ENCODE measurements at regions not wholly inside any gene's neighbourhood (a gene's known extent, or its start where the extent isn't known, plus 50 kb on each side); places are given as distances from the start of the nearest gene placed in this dataset.

GRCh38 chr1:83641206-83641658 lies 357.7 kb downstream of the TTLL7 start:
- Histone ChIP-seq H3K4me2 (ENCODE audit: low read length) (no peak overlapping the region), H3K9me2 (replicated peaks; ENCODE audit: control insufficient read depth, low read length) (no peaks in the 10 kb centered on the region), H3K27ac (ENCODE audit: low read depth, low read length) (no peak overlapping the region), H3K79me2 (ENCODE audit: control insufficient read depth, low read length) (no peaks in the 10 kb centered on the region), H3K27me3 (ENCODE audit: control insufficient read depth, low read length) (no peaks in the 10 kb centered on the region), H3F3A (ENCODE audit: control insufficient read depth, insufficient read depth) (no peaks in the 10 kb centered on the region), H3K4me1 (ENCODE audit: control insufficient read depth, low read length) (no peaks in the 10 kb centered on the region), H4K20me1 (ENCODE audit: control insufficient read depth, insufficient read depth, low read depth, low read length) (no peaks in the 10 kb centered on the region), H3K36me3 (ENCODE audit: control insufficient read depth, low read length) (no peaks in the 10 kb centered on the region), H3K9me3 (ENCODE audit: control insufficient read depth, insufficient read depth, low read length) (no peaks in the 10 kb centered on the region), H3K4me3 (ENCODE audit: low read length) (no peak overlapping the region)
- TF ChIP-seq CTCF (IDR thresholded peaks at IDR 0.05; ENCODE audit: low read depth, low read length, poor library complexity, severe bottlenecking) (no peak), EZH2phosphoT487 (IDR thresholded peaks at IDR 0.05; ENCODE audit: borderline replicate concordance, low read length) (no peak)

- H3K4me2 ChIP-seq (ENCODE audit: low read length) = no peak overlapping the region
- TF ChIP-seq EZH2phosphoT487 (IDR thresholded peaks at IDR 0.05; ENCODE audit: borderline replicate concordance, low read length) (no peak), CTCF (IDR thresholded peaks at IDR 0.05; ENCODE audit: low read depth, low read length, poor library complexity, severe bottlenecking) (no peak)
- H3K27ac ChIP-seq (ENCODE audit: low read depth, low read length) = no peak overlapping the region
- no peaks in the 10 kb centered on the region for H3K36me3 ChIP-seq (ENCODE audit: control insufficient read depth, low read length)
- no peaks in the 10 kb centered on the region for H3F3A ChIP-seq (ENCODE audit: control insufficient read depth, insufficient read depth)
- H3K9me3 ChIP-seq (ENCODE audit: control insufficient read depth, insufficient read depth, low read length) = no peaks in the 10 kb centered on the region
- no peaks in the 10 kb centered on the region for H3K9me2 ChIP-seq (replicated peaks; ENCODE audit: control insufficient read depth, low read length)
- no peaks in the 10 kb centered on the region for H3K4me1 ChIP-seq (ENCODE audit: control insufficient read depth, low read length)
- H3K4me3 ChIP-seq (ENCODE audit: low read length) = no peak overlapping the region
- no peaks in the 10 kb centered on the region for H4K20me1 ChIP-seq (ENCODE audit: control insufficient read depth, insufficient read depth, low read depth, low read length)
- no peaks in the 10 kb centered on the region for H3K79me2 ChIP-seq (ENCODE audit: control insufficient read depth, low read length)
- no peaks in the 10 kb centered on the region for H3K27me3 ChIP-seq (ENCODE audit: control insufficient read depth, low read length)
Measured at GRCh38 chr1:83639785-83640184, 359.1 kb downstream of the TTLL7 start.

GRCh38 chr1:83637586-83637985 lies 361.3 kb downstream of the TTLL7 start:
- no peak for TF ChIP-seq CTCF (IDR thresholded peaks at IDR 0.05; ENCODE audit: low read depth, low read length, poor library complexity, severe bottlenecking)
- TF ChIP-seq EZH2phosphoT487 (IDR thresholded peaks at IDR 0.05; ENCODE audit: borderline replicate concordance, low read length) = no peak
- no peak overlapping the region for H3K4me2 ChIP-seq (ENCODE audit: low read length)
- H3K27ac ChIP-seq (ENCODE audit: low read depth, low read length) = no peak overlapping the region
- H4K20me1 ChIP-seq (ENCODE audit: control insufficient read depth, insufficient read depth, low read depth, low read length) = no peaks in the 10 kb centered on the region
- no peaks in the 10 kb centered on the region for H3K9me3 ChIP-seq (ENCODE audit: control insufficient read depth, insufficient read depth, low read length)
- no peaks in the 10 kb centered on the region for H3K4me1 ChIP-seq (ENCODE audit: control insufficient read depth, low read length)
- H3K36me3 ChIP-seq (ENCODE audit: control insufficient read depth, low read length) = no peaks in the 10 kb centered on the region
- no peaks in the 10 kb centered on the region for H3F3A ChIP-seq (ENCODE audit: control insufficient read depth, insufficient read depth)
- H3K27me3 ChIP-seq (ENCODE audit: control insufficient read depth, low read length) = no peaks in the 10 kb centered on the region
- no peaks in the 10 kb centered on the region for H3K9me2 ChIP-seq (replicated peaks; ENCODE audit: control insufficient read depth, low read length)
- no peaks in the 10 kb centered on the region for H3K79me2 ChIP-seq (ENCODE audit: control insufficient read depth, low read length)
- H3K4me3 ChIP-seq (ENCODE audit: low read length) = no peak overlapping the region

GRCh38 chr1:83637009-83637408 lies 361.9 kb downstream of the TTLL7 start:
- Histone ChIP-seq H3K36me3 (ENCODE audit: control insufficient read depth, low read length) (no peaks in the 10 kb centered on the region), H3K27ac (ENCODE audit: low read depth, low read length) (no peak overlapping the region), H3K4me3 (ENCODE audit: low read length) (no peak overlapping the region), H3K27me3 (ENCODE audit: control insufficient read depth, low read length) (no peaks in the 10 kb centered on the region), H3K9me2 (replicated peaks; ENCODE audit: control insufficient read depth, low read length) (no peaks in the 10 kb centered on the region), H3F3A (ENCODE audit: control insufficient read depth, insufficient read depth) (no peaks in the 10 kb centered on the region), H3K9me3 (ENCODE audit: control insufficient read depth, insufficient read depth, low read length) (no peaks in the 10 kb centered on the region), H3K79me2 (ENCODE audit: control insufficient read depth, low read length) (no peaks in the 10 kb centered on the region), H3K4me2 (ENCODE audit: low read length) (no peak overlapping the region), H4K20me1 (ENCODE audit: control insufficient read depth, insufficient read depth, low read depth, low read length) (no peaks in the 10 kb centered on the region), H3K4me1 (ENCODE audit: control insufficient read depth, low read length) (no peaks in the 10 kb centered on the region)
- TF ChIP-seq EZH2phosphoT487 (IDR thresholded peaks at IDR 0.05; ENCODE audit: borderline replicate concordance, low read length) (no peak), CTCF (IDR thresholded peaks at IDR 0.05; ENCODE audit: low read depth, low read length, poor library complexity, severe bottlenecking) (no peak)
